Hepatocyte (in vitro differentiated cells): ENCODE measurements at regions not wholly inside any gene's neighbourhood (a gene's known extent, or its start where the extent isn't known, plus 50 kb on each side); places are given as distances from the start of the nearest gene placed in this dataset.

ENCODE experiments used
- DNase-seq: peaks from one replicate; pipeline ENCODE4 v3.0.0-alpha.2; 2016; ENCODE audit warnings: low spot score
- H2AFZ ChIP-seq: fragments of 200-600 bp; sonication (generic); 2 replicates; pipeline ENCODE4 v1.6.0; 2016; ENCODE audit warnings: antibody characterized with exemption, mild to moderate bottlenecking
- H3K27ac ChIP-seq: fragments of 200-600 bp; sonication (generic); 2 replicates; pipeline ENCODE4 v1.5.1; 2016; ENCODE audit warnings: mild to moderate bottlenecking
- H3K27me3 ChIP-seq: fragments of 200-600 bp; sonication (generic); 2 replicates; pipeline ENCODE4 v1.6.1; 2016
- H3K36me3 ChIP-seq: fragments of 200-600 bp; sonication (generic); replicated peaks from 2 replicates; pipeline ENCODE4 v1.5.1; 2016; ENCODE audit warnings: low read depth; ENCODE audit not compliant: insufficient read depth
- H3K4me1 ChIP-seq: fragments of 200-600 bp; sonication (generic); 2 replicates; pipeline ENCODE4 v1.5.1; 2016; ENCODE audit warnings: mild to moderate bottlenecking, moderate library complexity; ENCODE audit not compliant: insufficient read depth
- H3K4me2 ChIP-seq: fragments of 200-600 bp; sonication (generic); 2 replicates; pipeline ENCODE4 v1.6.0; 2016
- H3K4me3 ChIP-seq: fragments of 200-600 bp; sonication (generic); 2 replicates; pipeline ENCODE4 v1.5.1; 2016; ENCODE audit warnings: mild to moderate bottlenecking
- H3K79me2 ChIP-seq: fragments of 200-600 bp; sonication (generic); 2 replicates; pipeline ENCODE4 v1.6.0; 2017; ENCODE audit warnings: mild to moderate bottlenecking
- H3K9me2 ChIP-seq: fragments of 200-600 bp; sonication (generic); replicated peaks from 2 replicates; pipeline ENCODE4 v1.6.0; 2017; ENCODE audit warnings: mild to moderate bottlenecking; ENCODE audit not compliant: insufficient read depth
- H3K9me3 ChIP-seq: fragments of 200-600 bp; sonication (generic); 2 replicates; pipeline ENCODE4 v1.5.1; 2016; ENCODE audit warnings: low read depth, mild to moderate bottlenecking
- H4K20me1 ChIP-seq: fragments of 200-600 bp; sonication (generic); 2 replicates; pipeline ENCODE4 v1.6.0; 2016; ENCODE audit warnings: mild to moderate bottlenecking; ENCODE audit not compliant: insufficient read depth, poor library complexity, severe bottlenecking
- EZH2 ChIP-seq: fragments of 200-600 bp; sonication (generic); IDR thresholded peaks from 2 replicates; pipeline ENCODE4 v1.6.1; 2016; ENCODE audit warnings: antibody characterized with exemption, mild to moderate bottlenecking, borderline replicate concordance
- EZH2phosphoT487 ChIP-seq: fragments of 200-600 bp; sonication (generic); IDR thresholded peaks from one replicate; pipeline ENCODE4 v1.6.1; 2018; ENCODE audit warnings: antibody characterized with exemption, mild to moderate bottlenecking, low read depth, moderate library complexity; ENCODE audit not compliant: unreplicated experiment, severe bottlenecking
- WGBS: methylation state at CpG from one replicate; pipeline ENCODE4 v1.1.6; 2016; ENCODE audit warnings: low lambda C conversion rate; ENCODE audit errors: missing lambda C conversion rate; 5-methylcytosine and 5-hydroxymethylcytosine counted together
- TF ChIP-seq, protein P1 (sequence below): fragments of 200-600 bp; sonication (generic); IDR thresholded peaks from 2 replicates; pipeline ENCODE4 v1.5.1; 2016; ENCODE audit warnings: antibody characterized with exemption, mild to moderate bottlenecking; ENCODE audit not compliant: poor library complexity

DNA sequence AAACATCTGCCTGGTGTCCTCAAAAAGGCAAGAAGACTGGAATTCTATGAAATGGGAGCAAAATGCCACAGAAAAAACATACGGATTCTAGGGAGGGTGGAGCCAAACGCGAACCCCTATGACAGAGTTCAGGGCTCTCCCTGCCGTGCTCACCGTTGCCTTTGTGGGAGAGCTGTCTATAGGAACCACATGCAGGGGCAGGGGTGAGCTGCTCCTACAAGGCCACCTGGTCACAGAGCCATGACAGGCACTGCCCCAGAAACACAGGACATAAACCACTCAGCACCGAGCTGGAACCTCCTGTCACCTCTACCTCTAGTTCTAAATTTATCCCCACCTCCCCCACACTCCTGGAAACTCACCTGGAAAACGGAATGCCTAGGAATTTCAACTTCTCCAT is 155.1 kb upstream of the ZNF32 start:
- no peaks in the 10 kb centered on the region for H3K4me1 ChIP-seq
- H3K4me2 ChIP-seq = no peak overlapping the region
- H3K79me2 ChIP-seq = no peaks in the 10 kb centered on the region
- no peak overlapping the region for H3K27ac ChIP-seq
- no peak for DNase-seq
- TF ChIP-seq EZH2 = no peak
- TF ChIP-seq, protein P1, sequence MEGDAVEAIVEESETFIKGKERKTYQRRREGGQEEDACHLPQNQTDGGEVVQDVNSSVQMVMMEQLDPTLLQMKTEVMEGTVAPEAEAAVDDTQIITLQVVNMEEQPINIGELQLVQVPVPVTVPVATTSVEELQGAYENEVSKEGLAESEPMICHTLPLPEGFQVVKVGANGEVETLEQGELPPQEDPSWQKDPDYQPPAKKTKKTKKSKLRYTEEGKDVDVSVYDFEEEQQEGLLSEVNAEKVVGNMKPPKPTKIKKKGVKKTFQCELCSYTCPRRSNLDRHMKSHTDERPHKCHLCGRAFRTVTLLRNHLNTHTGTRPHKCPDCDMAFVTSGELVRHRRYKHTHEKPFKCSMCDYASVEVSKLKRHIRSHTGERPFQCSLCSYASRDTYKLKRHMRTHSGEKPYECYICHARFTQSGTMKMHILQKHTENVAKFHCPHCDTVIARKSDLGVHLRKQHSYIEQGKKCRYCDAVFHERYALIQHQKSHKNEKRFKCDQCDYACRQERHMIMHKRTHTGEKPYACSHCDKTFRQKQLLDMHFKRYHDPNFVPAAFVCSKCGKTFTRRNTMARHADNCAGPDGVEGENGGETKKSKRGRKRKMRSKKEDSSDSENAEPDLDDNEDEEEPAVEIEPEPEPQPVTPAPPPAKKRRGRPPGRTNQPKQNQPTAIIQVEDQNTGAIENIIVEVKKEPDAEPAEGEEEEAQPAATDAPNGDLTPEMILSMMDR = no peak
- TF ChIP-seq EZH2phosphoT487 = no peak
- H3K4me3 ChIP-seq = no peak overlapping the region
- H3K9me2 ChIP-seq = no peaks in the 10 kb centered on the region
- H4K20me1 ChIP-seq = no peaks in the 10 kb centered on the region
- H3K27me3 ChIP-seq = no peaks in the 10 kb centered on the region
- no peak overlapping the region for H2AFZ ChIP-seq
- H3K36me3 ChIP-seq = no peaks in the 10 kb centered on the region
- H3K9me3 ChIP-seq = no peaks in the 10 kb centered on the region
- 76% methylated on average over 7 of the region's 7 CpGs for WGBS

DNA sequence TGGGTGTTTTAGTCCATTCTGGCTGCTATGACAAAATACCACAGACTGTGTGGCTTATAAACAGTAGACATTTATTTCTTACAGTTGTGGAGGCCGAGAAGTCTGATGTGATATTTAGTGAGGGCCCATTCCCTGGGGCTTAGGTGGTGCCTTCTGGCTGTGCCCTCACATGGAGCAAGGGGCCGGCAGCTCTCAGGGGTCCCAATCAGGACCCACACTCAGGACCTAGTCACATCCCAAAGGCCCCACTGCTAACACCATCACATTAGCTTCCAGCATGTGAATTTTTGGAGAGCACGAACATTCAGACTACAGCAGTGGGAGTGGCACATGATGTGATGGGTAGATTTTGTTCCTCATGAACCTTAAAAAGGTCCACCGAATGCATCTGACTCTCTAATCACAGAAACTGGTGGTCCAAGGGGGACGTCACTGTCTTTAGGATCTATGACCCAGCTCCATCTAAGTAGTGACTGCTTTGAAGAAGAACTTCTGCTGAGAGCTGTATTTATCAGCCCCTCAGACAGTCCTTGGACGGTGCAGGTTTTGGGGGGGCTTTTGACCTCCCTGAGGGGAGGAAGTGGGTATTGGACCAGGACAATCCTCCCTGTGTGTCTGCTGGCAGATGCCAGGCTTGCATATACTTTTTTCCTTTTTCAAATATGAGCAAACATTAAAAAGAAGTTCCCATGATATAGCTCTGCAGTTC is 154.5 kb upstream of the ZNF32 start:
- Histone ChIP-seq H3K4me1 (no peaks in the 10 kb centered on the region), H3K27me3 (no peaks in the 10 kb centered on the region), H3K9me2 (no peaks in the 10 kb centered on the region), H3K9me3 (no peaks in the 10 kb centered on the region), H3K36me3 (no peaks in the 10 kb centered on the region), H4K20me1 (no peaks in the 10 kb centered on the region), H3K4me2 (no peak overlapping the region), H3K79me2 (no peaks in the 10 kb centered on the region), H3K27ac (no peak overlapping the region), H2AFZ (no peak overlapping the region), H3K4me3 (no peak overlapping the region)
- TF ChIP-seq, protein P1 = no peak
- TF ChIP-seq EZH2 (no peak), EZH2phosphoT487 (no peak)
- DNase-seq = no peak
- 92% methylated on average over 6 of the region's 6 CpGs for WGBS

GRCh38 chr10:43801626-43802025 is 152.9 kb upstream of the ZNF32 start:
- Histone ChIP-seq H3K9me3 (no peaks in the 10 kb centered on the region), H2AFZ (no peak overlapping the region), H3K9me2 (no peaks in the 10 kb centered on the region), H3K4me3 (no peak overlapping the region), H3K4me2 (no peak overlapping the region), H4K20me1 (no peaks in the 10 kb centered on the region), H3K27ac (no peak overlapping the region), H3K27me3 (no peaks in the 10 kb centered on the region), H3K36me3 (no peaks in the 10 kb centered on the region), H3K79me2 (no peaks in the 10 kb centered on the region), H3K4me1 (no peaks in the 10 kb centered on the region)
- TF ChIP-seq EZH2 (no peak), EZH2phosphoT487 (no peak)
- TF ChIP-seq, protein P1 = no peak
- 86% methylated on average over 3 of the region's 3 CpGs for WGBS
- DNase-seq = no peak
